Stimulated activated CD8-positive, alpha-beta memory T cell treated with anti-CD3 and anti-CD28 coated beads, Interleukin-15, amount 100 ng/mL, for 24 hours (primary cell): ENCODE measurements at regions not wholly inside any gene's neighbourhood (a gene's known extent, or its start where the extent isn't known, plus 50 kb on each side); places are given as distances from the start of the nearest gene placed in this dataset.
"Not testable (repeated sequence)": the region's sequence is repeated elsewhere in the genome, so short reads cannot be mapped to it uniquely, and the experiment has no call there.

Experiments used
- DNase-seq: peaks from one replicate; pipeline ENCODE4 v3.0.0-alpha.2; 2020; ENCODE audit warnings: low read depth

GRCh38 chr3:16055606-16056211 is 118.8 kb upstream of the GALNT15 start:
- no peak for DNase-seq

DNA sequence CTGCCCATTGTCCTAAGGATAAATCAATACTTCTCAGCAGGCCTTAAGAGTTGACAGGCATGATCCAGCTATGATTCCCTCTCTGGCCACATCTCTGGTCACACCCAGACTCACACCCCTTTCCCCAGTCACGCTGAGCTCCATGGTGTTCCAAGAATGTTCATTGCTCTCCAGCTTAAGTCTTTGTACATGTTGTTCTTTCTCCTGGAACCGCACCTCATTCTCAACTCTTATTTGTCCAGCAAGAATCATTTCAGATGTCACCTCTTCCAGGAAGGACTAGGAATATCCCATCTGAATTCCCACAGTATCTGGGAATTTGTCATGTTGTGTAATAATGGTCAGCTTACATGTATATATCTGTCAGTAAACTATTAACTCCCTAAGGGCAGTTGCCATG is 118.3 kb upstream of the GALNT15 start:
- no peak for DNase-seq

- DNase-seq, result no peak
Observed at GRCh38 chr3:16058521-16058920, 116.0 kb upstream of the GALNT15 start.

- no peak for DNase-seq
Observed at GRCh38 chr3:16059081-16059537, 115.4 kb upstream of the GALNT15 start.

DNA sequence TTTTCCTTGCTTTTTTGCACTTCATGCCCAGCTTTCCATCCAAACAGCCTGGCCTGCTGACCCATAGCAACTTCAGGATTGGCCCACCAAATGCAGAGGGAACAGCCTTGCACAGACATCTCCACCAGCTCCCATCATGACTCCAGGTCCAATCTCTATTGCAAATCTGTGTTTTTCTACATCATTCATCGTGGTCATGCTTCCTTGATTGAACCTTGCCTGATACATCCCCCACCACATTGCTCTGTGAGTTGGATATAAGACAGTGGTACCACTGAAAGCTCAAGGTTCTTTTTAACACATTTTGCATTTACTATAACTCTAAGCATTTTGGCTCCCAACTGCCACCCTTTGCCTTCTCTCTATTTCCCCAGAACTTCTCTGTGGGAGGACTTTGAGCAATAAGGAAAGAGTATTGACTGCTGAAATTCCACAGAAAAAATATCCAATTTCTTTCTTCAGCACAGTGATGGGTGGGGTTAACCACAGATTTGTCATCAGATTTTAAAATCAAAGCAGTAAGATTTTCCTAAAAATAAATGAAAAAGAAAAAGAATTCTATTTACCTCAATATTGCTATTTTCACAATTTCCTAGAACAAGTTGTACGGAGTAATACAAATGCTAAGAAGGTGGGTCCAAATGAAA is 114.6 kb upstream of the GALNT15 start:
- no peak for DNase-seq

DNA sequence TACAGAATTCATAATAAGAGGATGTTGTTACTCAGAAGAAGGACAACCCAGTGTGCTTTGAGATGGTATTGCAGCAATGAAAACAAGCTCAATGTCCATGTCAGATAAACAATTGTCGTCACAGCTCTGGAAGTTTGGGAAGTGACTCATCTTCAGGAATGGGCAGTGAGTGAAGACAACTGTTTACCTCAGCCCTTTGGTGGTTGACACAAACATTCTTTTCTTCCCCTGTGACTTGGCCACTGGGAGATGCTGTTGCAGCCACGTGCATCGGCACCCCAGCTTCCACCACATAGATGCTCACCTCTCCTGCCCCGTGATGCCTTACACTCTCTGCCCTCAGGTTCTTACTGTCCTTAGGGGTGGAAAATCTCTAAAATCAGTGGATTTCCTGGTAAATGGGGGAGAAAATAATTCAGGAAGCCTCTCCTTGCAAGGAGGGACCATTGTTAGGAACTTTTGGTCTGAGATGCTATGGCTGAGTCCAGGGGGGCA is 114.1 kb upstream of the GALNT15 start:
- DNase-seq, result no peak

DNA sequence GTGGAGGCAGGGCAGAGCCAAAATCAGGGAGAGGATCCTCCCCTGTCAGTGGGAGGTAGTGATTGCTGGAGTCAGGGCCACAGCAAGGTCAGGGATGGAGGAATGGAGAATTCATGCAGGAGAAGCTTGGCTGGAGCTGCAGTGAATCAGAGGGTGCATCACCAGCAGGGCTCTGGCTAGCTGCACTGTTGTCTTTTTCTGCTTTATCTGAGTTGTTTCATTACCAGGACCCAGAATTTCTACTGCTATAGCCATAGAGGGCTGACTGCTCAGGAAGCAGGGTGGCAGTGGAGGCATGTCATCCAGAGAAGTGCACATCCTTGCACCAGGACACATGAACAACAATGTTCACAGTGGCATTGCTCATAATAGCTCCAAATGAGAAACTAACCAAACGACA is 113.5 kb upstream of the GALNT15 start:
- DNase-seq, result no peak

GRCh38 chr3:16061491-16061890 is 113.0 kb upstream of the GALNT15 start:
- DNase-seq, result no peak

GRCh38 chr3:16063603-16064002 is 110.9 kb upstream of the GALNT15 start:
- DNase-seq, result no peak

GRCh38 chr3:16064642-16065414 is 109.7 kb upstream of the GALNT15 start:
- no peak for DNase-seq

GRCh38 chr3:16066545-16066944 is 107.9 kb upstream of the GALNT15 start:
- no peak for DNase-seq

DNA sequence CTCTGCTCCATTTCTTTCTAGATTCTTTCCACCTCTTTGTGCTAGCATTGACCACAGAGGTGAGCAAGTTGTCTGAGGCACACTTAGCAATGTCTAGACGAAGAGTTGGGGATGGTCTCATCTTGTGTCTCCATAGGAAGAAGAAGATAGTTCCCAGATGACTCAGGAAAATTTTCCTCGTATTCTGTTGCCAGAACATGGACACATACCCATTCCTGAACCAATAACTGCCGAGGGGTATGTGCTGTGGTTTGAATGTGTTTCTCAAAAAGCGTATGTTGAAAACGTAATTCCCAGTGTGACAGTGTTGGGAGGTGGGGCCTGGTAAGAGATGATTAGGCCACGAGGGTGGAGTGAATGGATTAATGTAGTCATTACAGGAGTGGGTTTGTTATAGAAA is 107.5 kb upstream of the GALNT15 start:
- no peak for DNase-seq

GRCh38 chr3:16067837-16068471 is 106.5 kb upstream of the GALNT15 start:
- no peak for DNase-seq

DNA sequence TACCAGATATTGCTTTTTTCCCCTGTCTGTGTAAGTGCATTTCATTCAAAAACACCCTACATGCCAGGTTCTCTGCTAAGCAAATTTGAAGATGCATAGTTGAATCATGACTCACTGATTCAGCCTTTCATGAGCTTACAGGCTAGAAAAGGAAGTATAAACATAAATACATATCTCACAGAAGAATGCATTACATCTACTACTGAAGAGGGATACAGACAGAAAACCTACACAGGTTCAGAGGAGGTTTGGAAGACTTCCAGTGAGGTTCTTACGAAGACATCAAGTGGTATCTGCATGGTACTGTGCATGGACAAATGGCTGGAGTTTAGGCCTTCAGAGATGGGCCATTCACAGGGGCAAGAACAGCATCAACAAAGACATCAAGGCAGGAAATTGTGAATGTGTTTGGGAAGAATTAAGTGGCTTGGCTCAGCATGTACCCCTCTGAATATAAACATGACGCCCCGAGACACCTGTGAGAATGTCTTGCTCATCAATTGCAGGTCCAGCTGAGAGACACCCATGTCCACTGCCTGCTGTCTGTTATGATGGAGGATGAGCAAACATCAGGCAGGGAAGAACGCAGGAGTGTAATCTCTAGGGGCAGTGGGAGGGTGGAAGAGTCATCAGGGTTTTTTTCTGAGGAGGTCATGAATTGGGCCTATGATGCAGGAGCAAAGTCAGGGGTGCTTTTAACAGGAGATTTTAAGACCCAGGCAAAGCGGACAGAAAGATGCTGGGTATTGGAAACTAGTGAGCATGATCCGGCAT is 105.1 kb upstream of the GALNT15 start:
- DNase-seq, result no peak

DNA sequence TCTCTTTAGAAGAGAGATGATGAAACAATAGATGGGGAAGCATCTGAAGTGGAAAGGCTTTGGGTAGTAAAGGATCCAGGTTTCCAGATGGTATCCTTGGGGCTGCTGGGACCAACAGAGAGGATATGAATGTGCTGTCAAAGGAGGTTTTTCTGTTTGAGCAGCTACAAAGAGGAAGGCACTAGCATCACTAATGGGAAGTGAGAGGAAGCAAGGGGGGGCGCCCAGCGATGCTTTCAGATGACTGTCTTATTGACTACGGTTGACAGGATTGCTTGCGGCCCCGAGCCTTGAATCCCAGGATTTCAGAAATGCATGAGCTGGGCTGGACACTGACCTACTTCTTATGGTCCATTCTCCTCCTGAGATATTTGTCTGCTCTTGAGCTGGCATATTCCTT is 103.8 kb upstream of the GALNT15 start:
- DNase-seq, result no peak

DNA sequence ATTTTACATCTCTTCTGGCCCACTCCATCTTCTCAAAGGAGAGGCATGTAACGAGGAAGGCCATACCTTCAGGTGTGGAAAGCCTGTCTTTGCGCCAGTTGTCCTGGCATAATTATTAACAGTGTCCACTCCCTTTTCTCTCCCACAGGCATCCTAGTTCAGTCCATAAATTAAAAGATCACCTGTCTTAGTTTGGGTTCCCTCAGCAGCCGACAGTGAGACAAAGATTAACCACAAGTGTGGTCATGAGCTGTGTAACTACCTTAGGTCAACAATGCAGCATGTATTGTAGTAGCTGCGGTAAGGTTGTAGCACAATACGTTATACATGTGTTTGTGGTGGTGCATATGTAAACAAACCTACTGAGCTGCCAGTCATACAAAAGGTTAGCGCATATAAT is 103.3 kb upstream of the GALNT15 start:
- no peak for DNase-seq

DNA sequence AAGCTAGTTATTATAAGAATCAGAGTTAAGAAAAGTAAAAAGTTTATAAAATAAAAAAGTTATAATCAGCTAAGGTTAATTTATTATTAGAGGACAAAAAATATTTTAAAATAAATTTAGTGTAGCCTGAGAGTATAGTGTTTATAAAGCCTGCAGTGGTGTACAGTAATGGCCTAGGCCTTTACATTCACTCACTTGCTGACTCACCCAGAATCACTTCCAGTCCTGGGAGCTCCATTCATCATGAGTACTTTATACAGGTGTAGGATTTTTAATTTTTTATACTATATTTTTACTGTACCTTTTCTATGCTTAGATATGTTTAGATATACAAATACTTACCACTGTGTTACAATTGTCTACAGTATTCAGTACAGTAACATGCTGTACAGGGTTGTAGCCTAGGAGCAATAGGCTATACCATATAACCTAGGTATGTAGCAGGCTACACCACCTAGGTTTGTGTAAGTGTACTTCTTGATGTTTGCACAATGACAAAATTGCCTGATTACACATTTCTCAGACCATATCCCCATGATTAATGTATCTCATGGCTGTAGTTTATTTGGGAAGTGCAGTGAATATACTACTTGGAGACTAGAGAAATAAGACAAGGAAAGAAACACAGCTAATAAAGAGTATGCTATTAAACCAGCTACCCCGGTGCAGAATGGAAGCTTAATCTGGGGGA is 101.9 kb upstream of the GALNT15 start:
- no peak for DNase-seq

GRCh38 chr3:16073203-16073602 is 101.3 kb upstream of the GALNT15 start:
- no peak for DNase-seq

- DNase-seq, result not testable (repeated sequence)
Observed at GRCh38 chr3:16073990-16074671, 100.3 kb upstream of the GALNT15 start.

DNA sequence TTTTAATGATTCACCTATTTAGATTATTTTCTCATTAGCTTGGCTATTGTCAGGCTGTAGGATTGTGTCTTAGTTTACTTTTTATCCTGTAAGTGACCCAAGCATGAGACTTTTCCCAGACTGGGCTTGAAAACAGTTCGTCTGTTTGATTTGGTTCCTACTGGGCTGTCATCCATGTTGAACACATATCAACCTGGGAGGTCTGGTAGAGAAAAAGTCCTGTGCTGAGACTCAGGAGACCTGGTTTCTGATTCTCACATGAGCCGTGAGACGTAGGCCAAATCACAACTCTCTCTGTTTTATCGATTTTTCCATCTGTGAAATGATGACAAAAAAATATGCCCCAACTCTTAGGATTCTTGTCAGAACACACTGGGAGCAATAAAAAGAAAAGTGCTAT is 98.8 kb upstream of the GALNT15 start:
- no peak for DNase-seq

DNA sequence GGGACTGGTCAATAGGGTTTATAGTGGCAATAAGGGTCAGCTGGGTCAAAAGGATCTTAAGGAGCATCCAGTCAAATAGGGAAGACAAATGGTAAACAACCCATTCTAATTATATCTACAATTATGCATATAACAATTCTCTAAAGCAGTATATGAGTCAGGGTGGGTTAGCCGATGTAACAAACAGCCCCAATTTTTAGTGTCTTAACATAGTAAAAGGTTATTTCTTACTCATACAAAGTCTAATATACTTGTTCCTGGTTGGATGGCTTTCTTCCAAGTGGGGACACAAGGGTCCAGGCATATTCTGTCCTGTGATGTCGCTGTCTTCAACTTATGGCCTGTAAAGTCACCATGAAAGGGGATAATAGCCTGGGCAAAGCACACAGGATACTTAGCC is 97.9 kb upstream of the GALNT15 start:
- DNase-seq, result no peak
